ENCODE measurements at regions not wholly inside any gene's neighbourhood (a gene's known extent, or its start where the extent isn't known, plus 50 kb on each side); places are given as distances from the start of the nearest gene placed in this dataset.

DNA sequence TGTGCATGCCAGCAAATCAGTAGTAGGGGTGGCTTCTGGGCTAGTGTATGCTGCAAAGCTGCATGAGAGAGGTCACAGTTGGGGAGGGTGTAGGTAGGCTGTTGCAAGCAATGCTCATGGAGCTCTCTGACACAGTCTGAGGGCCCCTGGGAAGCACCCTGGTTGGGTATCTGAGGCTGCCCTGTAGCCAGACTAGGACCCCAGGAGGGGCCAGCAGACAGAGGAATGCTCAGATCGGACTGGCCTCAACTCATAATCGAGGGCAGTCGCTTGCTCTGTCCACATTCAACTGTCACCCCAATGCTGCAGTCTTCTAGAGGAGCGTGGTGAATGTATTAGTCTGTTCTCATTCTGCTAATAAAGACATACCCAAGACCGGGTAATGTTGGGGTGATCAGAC lies 204.0 kb upstream of the ALG10 start:
- no peaks in the 10 kb centered on the region for H3K27me3 ChIP-seq (replicated peaks in 1 of 2; ENCODE audit: control insufficient read depth in 2 of 2, extremely low read depth in 1 of 2, insufficient read depth in 2 of 2, low read length in 1 of 2)
- H3K4me3 Mint-ChIP-seq, result no peak overlapping the region
- H3K4me1 Mint-ChIP-seq, result no peaks in the 10 kb centered on the region
- WGBS (ENCODE audit: insufficient coverage), result no CpG with 5 or more reads among the region's 5 CpGs
- H3K9me3 Mint-ChIP-seq, result peaks cover 12 to 20% (median 18%) of the 10 kb centered on the region in 3 donors
- ChIA-PET CTCF (no interaction called here), POLR2A (no interaction called here)
- no peak for DNase-seq
- no peak overlapping the region for H3K4me3 ChIP-seq (ENCODE audit: control insufficient read depth in 1 of 2, extremely low read depth in 1 of 2, low read length in 1 of 2)
- H3K9me3 ChIP-seq, result no peaks in the 10 kb centered on the region
- H3K36me3 Mint-ChIP-seq, result no peaks in the 10 kb centered on the region
- no peaks in the 10 kb centered on the region for H3K4me1 ChIP-seq (ENCODE audit: control insufficient read depth in 1 of 2, extremely low read depth in 1 of 2, insufficient read depth in 2 of 2, low read length in 2 of 2)
- no peak for ATAC-seq (replicated peaks in 1 of 4)
- no peaks in the 10 kb centered on the region for H3K27me3 Mint-ChIP-seq
- no peak overlapping the region for H3K27ac Mint-ChIP-seq
- no peaks in the 10 kb centered on the region for H3K36me3 ChIP-seq (ENCODE audit: control insufficient read depth in 2 of 2, extremely low read depth in 1 of 2, insufficient read depth in 1 of 2, low read length in 1 of 2)
- no peak overlapping the region for H3K27ac ChIP-seq (ENCODE audit: low read length)

DNA sequence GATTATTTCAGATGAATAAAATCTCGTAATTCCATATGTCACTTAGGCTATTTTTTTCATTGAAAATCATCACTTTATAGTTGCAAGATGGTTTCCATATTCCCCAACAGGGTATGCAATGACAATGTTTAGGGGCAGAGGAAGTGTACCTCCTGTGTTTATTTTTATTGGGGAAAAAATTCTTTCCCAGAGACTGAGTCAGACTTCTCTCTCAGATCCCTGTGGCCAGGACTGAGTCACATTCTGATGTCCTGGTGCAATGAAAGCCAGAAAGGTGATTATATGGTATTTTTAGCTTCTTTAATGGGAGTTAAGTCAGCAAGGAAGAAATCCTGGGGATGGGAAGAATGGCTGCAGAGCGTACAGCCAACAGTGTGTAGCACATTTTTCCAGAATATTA lies 196.9 kb upstream of the ALG10 start:
- CTCF ChIA-PET, result interaction anchor here (0.5 to 0.7 kb wide), 2 partner anchors 46 to 99 kb away, joined by 3 to 5 read pairs; no protein-coding TSS in a partner anchor
- Histone ChIP-seq H3K4me1 (ENCODE audit: control insufficient read depth in 1 of 2, extremely low read depth in 1 of 2, insufficient read depth in 2 of 2, low read length in 2 of 2) (no peaks in the 10 kb centered on the region), H3K4me3 (ENCODE audit: control insufficient read depth in 1 of 2, extremely low read depth in 1 of 2, low read length in 1 of 2) (no peak overlapping the region), H3K36me3 (ENCODE audit: control insufficient read depth in 2 of 2, extremely low read depth in 1 of 2, insufficient read depth in 1 of 2, low read length in 1 of 2) (no peaks in the 10 kb centered on the region), H3K9me3 (peaks cover 2% of the 10 kb centered on the region), H3K27ac (ENCODE audit: low read length) (no peak overlapping the region), H3K27me3 (replicated peaks in 1 of 2; ENCODE audit: control insufficient read depth in 2 of 2, extremely low read depth in 1 of 2, insufficient read depth in 2 of 2, low read length in 1 of 2) (no peaks in the 10 kb centered on the region)
- POLR2A ChIA-PET, result no interaction called here
- no CpG with 5 or more reads among the region's 2 CpGs for WGBS (ENCODE audit: insufficient coverage)
- Mint-ChIP-seq H3K27me3 (no peaks in the 10 kb centered on the region), H3K4me3 (no peak overlapping the region), H3K27ac (no peak overlapping the region), H3K4me1 (no peaks in the 10 kb centered on the region), H3K36me3 (no peaks in the 10 kb centered on the region), H3K9me3 (peaks cover 6 to 15% (median 9%) of the 10 kb centered on the region in 3 donors)
- ATAC-seq (replicated peaks in 1 of 4) (no peak), DNase-seq (no peak)

DNA sequence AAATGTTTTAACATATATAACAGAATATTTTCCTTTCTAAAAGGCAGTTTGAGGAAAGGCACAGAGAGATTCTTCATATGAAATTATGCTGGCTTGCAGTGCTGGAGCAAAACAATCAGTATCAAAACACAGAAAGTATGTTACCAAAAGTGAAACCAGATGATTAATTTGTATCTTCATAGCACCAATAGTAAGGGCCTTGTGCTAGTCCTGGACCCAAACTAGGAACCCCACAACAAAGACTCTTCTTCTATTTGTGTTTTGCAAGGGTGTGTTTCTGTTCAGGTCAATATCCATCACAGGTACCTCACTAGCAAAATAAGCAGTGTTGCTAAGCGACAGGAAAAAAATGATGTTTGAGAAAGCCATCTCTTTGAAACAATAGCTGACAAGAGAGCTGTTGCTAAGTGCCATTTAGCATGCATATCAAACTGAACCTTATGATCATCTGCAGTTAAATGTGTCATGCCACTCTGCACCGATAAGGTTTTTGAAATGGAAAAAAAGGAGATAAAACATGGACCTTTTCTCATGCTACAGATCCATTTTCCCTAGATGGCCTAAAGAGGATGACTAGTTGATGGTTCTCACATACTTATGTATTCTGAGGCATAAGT lies 196.2 kb upstream of the ALG10 start:
- no peak overlapping the region for H3K4me3 Mint-ChIP-seq
- POLR2A ChIA-PET, result no interaction called here
- Histone ChIP-seq H3K4me3 (ENCODE audit: control insufficient read depth in 1 of 2, extremely low read depth in 1 of 2, low read length in 1 of 2) (no peak overlapping the region), H3K27ac (ENCODE audit: low read length) (no peak overlapping the region), H3K36me3 (ENCODE audit: control insufficient read depth in 2 of 2, extremely low read depth in 1 of 2, insufficient read depth in 1 of 2, low read length in 1 of 2) (no peaks in the 10 kb centered on the region), H3K4me1 (ENCODE audit: control insufficient read depth in 1 of 2, extremely low read depth in 1 of 2, insufficient read depth in 2 of 2, low read length in 2 of 2) (no peaks in the 10 kb centered on the region), H3K27me3 (replicated peaks in 1 of 2; ENCODE audit: control insufficient read depth in 2 of 2, extremely low read depth in 1 of 2, insufficient read depth in 2 of 2, low read length in 1 of 2) (no peaks in the 10 kb centered on the region), H3K9me3 (peaks cover 2% of the 10 kb centered on the region)
- WGBS (ENCODE audit: insufficient coverage), result 80% methylated on average over 1 of the region's 2 CpGs
- H3K4me1 Mint-ChIP-seq, result no peaks in the 10 kb centered on the region
- no peaks in the 10 kb centered on the region for H3K27me3 Mint-ChIP-seq
- CTCF ChIA-PET, result no interaction called here
- no peak for ATAC-seq (replicated peaks in 1 of 4)
- no peak overlapping the region for H3K27ac Mint-ChIP-seq
- no peak for DNase-seq
- H3K9me3 Mint-ChIP-seq, result peaks cover 6 to 15% (median 9%) of the 10 kb centered on the region in 3 donors
- no peaks in the 10 kb centered on the region for H3K36me3 Mint-ChIP-seq

- no peak for DNase-seq
- CTCF ChIA-PET, result no interaction called here
- POLR2A ChIA-PET, result no interaction called here
- H3K27ac ChIP-seq (ENCODE audit: low read length), result no peak overlapping the region
- no peaks in the 10 kb centered on the region for H3K36me3 Mint-ChIP-seq
- no peaks in the 10 kb centered on the region for H3K4me1 Mint-ChIP-seq
- no peaks in the 10 kb centered on the region for H3K27me3 ChIP-seq (replicated peaks in 1 of 2; ENCODE audit: control insufficient read depth in 2 of 2, extremely low read depth in 1 of 2, insufficient read depth in 2 of 2, low read length in 1 of 2)
- ATAC-seq (replicated peaks in 1 of 4), result no peak
- no CpG with 5 or more reads among the region's 1 CpG for WGBS (ENCODE audit: insufficient coverage)
- H3K27ac Mint-ChIP-seq, result no peak overlapping the region
- no peaks in the 10 kb centered on the region for H3K36me3 ChIP-seq (ENCODE audit: control insufficient read depth in 2 of 2, extremely low read depth in 1 of 2, insufficient read depth in 1 of 2, low read length in 1 of 2)
- H3K27me3 Mint-ChIP-seq, result no peaks in the 10 kb centered on the region
- peaks cover 6 to 15% (median 9%) of the 10 kb centered on the region in 3 donors for H3K9me3 Mint-ChIP-seq
- peaks cover 2% of the 10 kb centered on the region for H3K9me3 ChIP-seq
- no peak overlapping the region for H3K4me3 ChIP-seq (ENCODE audit: control insufficient read depth in 1 of 2, extremely low read depth in 1 of 2, low read length in 1 of 2)
- no peaks in the 10 kb centered on the region for H3K4me1 ChIP-seq (ENCODE audit: control insufficient read depth in 1 of 2, extremely low read depth in 1 of 2, insufficient read depth in 2 of 2, low read length in 2 of 2)
- H3K4me3 Mint-ChIP-seq, result no peak overlapping the region
Measured at GRCh38 chr12:33828326-33828725, 194.0 kb upstream of the ALG10 start.

DNA sequence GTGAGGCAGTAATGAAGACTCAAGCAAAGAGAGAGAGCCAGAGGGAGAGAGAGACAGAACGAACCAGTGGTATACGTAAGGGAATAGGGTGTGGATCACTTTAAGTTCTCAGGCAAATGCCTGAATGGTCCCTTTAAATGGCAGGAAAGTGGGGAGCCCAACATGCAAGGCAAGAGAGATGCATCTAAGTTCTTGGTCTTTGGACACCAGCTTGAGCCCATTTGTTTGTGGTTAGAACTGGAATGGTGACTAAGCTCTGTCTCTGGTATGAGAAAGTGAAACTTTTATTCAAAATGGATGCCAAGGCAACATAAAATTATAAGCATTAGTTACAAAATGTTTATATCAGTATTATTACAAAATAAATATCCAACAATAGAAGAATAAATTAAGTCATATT lies 192.2 kb upstream of the ALG10 start:
- Mint-ChIP-seq H3K27me3 (no peaks in the 10 kb centered on the region), H3K4me3 (no peak overlapping the region), H3K27ac (no peak overlapping the region), H3K9me3 (peaks cover 4 to 14% (median 12%) of the 10 kb centered on the region in 3 donors), H3K36me3 (no peaks in the 10 kb centered on the region), H3K4me1 (no peaks in the 10 kb centered on the region)
- no peaks in the 10 kb centered on the region for H3K27me3 ChIP-seq (replicated peaks in 1 of 2; ENCODE audit: control insufficient read depth in 2 of 2, extremely low read depth in 1 of 2, insufficient read depth in 2 of 2, low read length in 1 of 2)
- ChIA-PET CTCF (no interaction called here), POLR2A (no interaction called here)
- H3K27ac ChIP-seq (ENCODE audit: low read length), result no peak overlapping the region
- H3K4me1 ChIP-seq (ENCODE audit: control insufficient read depth in 1 of 2, extremely low read depth in 1 of 2, insufficient read depth in 2 of 2, low read length in 2 of 2), result no peaks in the 10 kb centered on the region
- no peaks in the 10 kb centered on the region for H3K36me3 ChIP-seq (ENCODE audit: control insufficient read depth in 2 of 2, extremely low read depth in 1 of 2, insufficient read depth in 1 of 2, low read length in 1 of 2)
- peaks cover 2% of the 10 kb centered on the region for H3K9me3 ChIP-seq
- 58% methylated on average over 2 of the region's 2 CpGs for WGBS (ENCODE audit: insufficient coverage)
- no peak overlapping the region for H3K4me3 ChIP-seq (ENCODE audit: control insufficient read depth in 1 of 2, extremely low read depth in 1 of 2, low read length in 1 of 2)
- DNase-seq (no peak), ATAC-seq (replicated peaks in 1 of 4) (no peak)

DNA sequence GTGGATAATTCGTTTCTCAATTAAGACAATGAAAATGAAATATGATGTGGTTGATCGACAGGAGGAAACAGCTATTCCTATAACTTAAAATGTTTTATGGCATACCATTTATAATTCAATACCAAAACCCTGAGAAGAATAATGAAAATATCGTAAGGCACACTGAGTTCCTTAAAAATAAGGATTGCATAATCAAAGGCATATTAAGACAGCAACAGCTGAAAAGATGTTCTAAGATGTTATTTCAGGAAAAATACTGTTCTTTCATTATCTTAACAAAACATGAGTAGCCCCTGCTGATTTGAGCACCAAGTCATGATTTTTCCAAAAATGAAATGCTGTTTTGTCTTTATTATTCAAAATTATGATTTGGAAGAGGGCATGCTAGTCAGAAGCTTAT lies 189.4 kb upstream of the ALG10 start:
- H3K27me3 Mint-ChIP-seq, result no peaks in the 10 kb centered on the region
- Histone ChIP-seq H3K36me3 (ENCODE audit: control insufficient read depth in 2 of 2, extremely low read depth in 1 of 2, insufficient read depth in 1 of 2, low read length in 1 of 2) (no peaks in the 10 kb centered on the region), H3K27ac (ENCODE audit: low read length) (no peak overlapping the region), H3K27me3 (replicated peaks in 1 of 2; ENCODE audit: control insufficient read depth in 2 of 2, extremely low read depth in 1 of 2, insufficient read depth in 2 of 2, low read length in 1 of 2) (no peaks in the 10 kb centered on the region), H3K9me3 (peaks cover 4% of the 10 kb centered on the region), H3K4me3 (ENCODE audit: control insufficient read depth in 1 of 2, extremely low read depth in 1 of 2, low read length in 1 of 2) (no peak overlapping the region), H3K4me1 (ENCODE audit: control insufficient read depth in 1 of 2, extremely low read depth in 1 of 2, insufficient read depth in 2 of 2, low read length in 2 of 2) (no peaks in the 10 kb centered on the region)
- H3K4me1 Mint-ChIP-seq, result no peaks in the 10 kb centered on the region
- POLR2A ChIA-PET, result interaction anchor here in 1 of 2 donors (0.6 kb wide), 1 partner anchor 175 kb away, joined by 5 read pairs; no protein-coding TSS in a partner anchor
- H3K27ac Mint-ChIP-seq, result no peak overlapping the region
- WGBS (ENCODE audit: insufficient coverage), result no CpG with 5 or more reads among the region's 3 CpGs
- CTCF ChIA-PET, result no interaction called here
- DNase-seq (no peak), ATAC-seq (replicated peaks in 1 of 4) (no peak)
- no peak overlapping the region for H3K4me3 Mint-ChIP-seq
- H3K36me3 Mint-ChIP-seq, result no peaks in the 10 kb centered on the region
- H3K9me3 Mint-ChIP-seq, result peaks cover 4 to 15% (median 5%) of the 10 kb centered on the region in 3 donors

DNA sequence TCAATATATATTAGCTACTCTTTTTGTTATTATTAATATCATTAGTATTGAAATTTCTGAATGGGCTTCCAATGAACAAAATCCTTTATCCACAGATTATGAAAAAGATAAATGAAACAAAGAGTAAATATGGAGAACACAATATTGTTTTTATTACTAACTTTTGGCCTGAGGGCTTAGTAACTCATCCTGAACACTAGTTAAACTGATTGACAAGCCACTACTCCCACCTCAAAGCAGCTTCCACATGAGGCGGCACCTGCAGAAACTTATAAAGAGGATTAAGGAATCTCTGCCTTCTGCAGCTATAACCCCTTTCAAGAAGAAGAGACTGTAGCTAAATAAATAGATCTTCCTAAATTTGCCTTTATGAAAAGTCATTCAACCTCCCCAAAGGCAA lies 187.6 kb upstream of the ALG10 start:
- Histone ChIP-seq H3K4me1 (ENCODE audit: control insufficient read depth in 1 of 2, extremely low read depth in 1 of 2, insufficient read depth in 2 of 2, low read length in 2 of 2) (no peaks in the 10 kb centered on the region), H3K36me3 (ENCODE audit: control insufficient read depth in 2 of 2, extremely low read depth in 1 of 2, insufficient read depth in 1 of 2, low read length in 1 of 2) (no peaks in the 10 kb centered on the region), H3K4me3 (ENCODE audit: control insufficient read depth in 1 of 2, extremely low read depth in 1 of 2, low read length in 1 of 2) (no peak overlapping the region), H3K27me3 (replicated peaks in 1 of 2; ENCODE audit: control insufficient read depth in 2 of 2, extremely low read depth in 1 of 2, insufficient read depth in 2 of 2, low read length in 1 of 2) (no peaks in the 10 kb centered on the region), H3K9me3 (peaks cover 2% of the 10 kb centered on the region), H3K27ac (ENCODE audit: low read length) (no peak overlapping the region)
- no peak overlapping the region for H3K27ac Mint-ChIP-seq
- H3K4me1 Mint-ChIP-seq, result no peaks in the 10 kb centered on the region
- POLR2A ChIA-PET, result no interaction called here
- H3K9me3 Mint-ChIP-seq, result peaks cover 8 to 15% (median 10%) of the 10 kb centered on the region in 3 donors
- no peak overlapping the region for H3K4me3 Mint-ChIP-seq
- H3K27me3 Mint-ChIP-seq, result no peaks in the 10 kb centered on the region
- no peaks in the 10 kb centered on the region for H3K36me3 Mint-ChIP-seq
- ATAC-seq (replicated peaks in 1 of 4) (no peak), DNase-seq (no peak)
- CTCF ChIA-PET, result no interaction called here
- no CpG with 5 or more reads among the region's 1 CpG for WGBS (ENCODE audit: insufficient coverage)
